KMS-11 (cell line): ENCODE measurements at regions not wholly inside any gene's neighbourhood (a gene's known extent, or its start where the extent isn't known, plus 50 kb on each side); places are given as distances from the start of the nearest gene placed in this dataset.

Experiments used
- H2AFZ ChIP-seq: fragments of 200-600 bp; sonication (generic); 2 replicates; pipeline ENCODE4 v1.6.1; 2016; ENCODE audit warnings: antibody characterized with exemption, mixed run types, low read depth
- H3K27ac ChIP-seq: fragments of 200-600 bp; sonication (generic); 2 replicates; pipeline ENCODE4 v1.6.1; 2016; ENCODE audit warnings: mild to moderate bottlenecking, mixed run types
- H3K27me3 ChIP-seq: fragments of 200-600 bp; sonication (generic); 2 replicates; pipeline ENCODE4 v1.6.1; 2017; ENCODE audit warnings: mild to moderate bottlenecking, low read depth, mixed run types, moderate library complexity; ENCODE audit not compliant: insufficient read depth
- H3K36me3 ChIP-seq: fragments of 200-600 bp; sonication (generic); 2 replicates; pipeline ENCODE4 v1.6.1; 2017; ENCODE audit warnings: mild to moderate bottlenecking, mixed run types; ENCODE audit not compliant: insufficient read depth
- H3K4me1 ChIP-seq: fragments of 200-600 bp; sonication (generic); 2 replicates; pipeline ENCODE4 v1.6.1; 2016; ENCODE audit warnings: mild to moderate bottlenecking, low read depth, mixed run types; ENCODE audit not compliant: poor library complexity, severe bottlenecking
- H3K4me2 ChIP-seq: fragments of 200-600 bp; sonication (generic); 2 replicates; pipeline ENCODE4 v1.7.0; 2016; ENCODE audit warnings: mild to moderate bottlenecking, mixed run types
- H3K4me3 ChIP-seq: fragments of 200-600 bp; sonication (generic); IDR thresholded peaks from 2 replicates; pipeline ENCODE4 v1.6.1; 2017; ENCODE audit warnings: low read depth, low read length, mixed read lengths; ENCODE audit not compliant: insufficient read depth
- H3K79me2 ChIP-seq: fragments of 200-600 bp; sonication (generic); 2 replicates; pipeline ENCODE4 v1.6.1; 2016; ENCODE audit warnings: low read depth, mixed run types; ENCODE audit not compliant: insufficient read depth
- H3K9ac ChIP-seq: fragments of 200-600 bp; sonication (generic); 2 replicates; pipeline ENCODE4 v1.6.1; 2016; ENCODE audit warnings: mild to moderate bottlenecking, mixed run types
- H4K20me1 ChIP-seq: fragments of 200-600 bp; sonication (generic); 2 replicates; pipeline ENCODE4 v1.6.1; 2016; ENCODE audit warnings: mild to moderate bottlenecking, mixed run types; ENCODE audit not compliant: insufficient read depth
- TF ChIP-seq, protein P1 (sequence below): fragments of 200-600 bp; sonication (generic); conservative IDR thresholded peaks from 2 replicates; pipeline ENCODE4 v1.6.1; 2017; ENCODE audit warnings: low read depth, mild to moderate bottlenecking, antibody characterized with exemption, low read length, moderate library complexity, mixed read lengths

DNA sequence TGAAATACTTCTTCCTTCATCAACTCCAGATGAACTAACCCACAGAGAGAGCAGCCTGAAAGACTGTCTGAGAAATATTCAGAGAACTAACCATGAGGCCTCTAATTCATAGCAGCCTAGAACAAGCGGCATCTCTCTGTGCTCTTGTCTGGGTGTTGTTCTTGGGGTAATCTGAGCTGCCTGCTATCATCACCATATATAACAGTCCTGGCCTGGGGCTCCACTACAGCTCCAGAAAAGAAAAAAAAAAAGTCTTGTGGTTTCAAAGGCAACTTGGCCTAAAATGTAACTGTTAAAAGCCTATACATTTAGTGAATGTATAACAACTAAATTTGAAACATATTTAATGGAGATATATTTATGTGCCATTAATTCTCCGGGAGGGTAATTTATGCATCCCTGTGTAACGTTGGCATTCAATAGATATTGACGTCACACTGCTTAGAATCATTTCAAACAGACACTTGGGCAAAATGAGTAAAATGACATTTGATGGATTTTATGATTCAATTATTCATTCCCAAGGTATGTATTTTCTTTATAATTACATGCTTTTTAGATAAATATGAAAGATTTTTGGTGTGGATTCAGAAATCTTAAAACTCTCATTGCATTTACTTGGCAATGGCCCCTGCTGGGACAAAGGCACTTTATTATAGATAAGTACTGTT, 294.3 kb downstream of the HRH4 start:
- Histone ChIP-seq H3K4me1 (no peaks in the 10 kb centered on the region), H4K20me1 (no peaks in the 10 kb centered on the region), H3K79me2 (no peaks in the 10 kb centered on the region), H3K36me3 (no peaks in the 10 kb centered on the region), H2AFZ (no peak overlapping the region), H3K9ac (no peak overlapping the region), H3K27me3 (no peaks in the 10 kb centered on the region), H3K4me2 (no peak overlapping the region), H3K4me3 (no peak overlapping the region), H3K27ac (no peak overlapping the region)
- TF ChIP-seq, protein P1, sequence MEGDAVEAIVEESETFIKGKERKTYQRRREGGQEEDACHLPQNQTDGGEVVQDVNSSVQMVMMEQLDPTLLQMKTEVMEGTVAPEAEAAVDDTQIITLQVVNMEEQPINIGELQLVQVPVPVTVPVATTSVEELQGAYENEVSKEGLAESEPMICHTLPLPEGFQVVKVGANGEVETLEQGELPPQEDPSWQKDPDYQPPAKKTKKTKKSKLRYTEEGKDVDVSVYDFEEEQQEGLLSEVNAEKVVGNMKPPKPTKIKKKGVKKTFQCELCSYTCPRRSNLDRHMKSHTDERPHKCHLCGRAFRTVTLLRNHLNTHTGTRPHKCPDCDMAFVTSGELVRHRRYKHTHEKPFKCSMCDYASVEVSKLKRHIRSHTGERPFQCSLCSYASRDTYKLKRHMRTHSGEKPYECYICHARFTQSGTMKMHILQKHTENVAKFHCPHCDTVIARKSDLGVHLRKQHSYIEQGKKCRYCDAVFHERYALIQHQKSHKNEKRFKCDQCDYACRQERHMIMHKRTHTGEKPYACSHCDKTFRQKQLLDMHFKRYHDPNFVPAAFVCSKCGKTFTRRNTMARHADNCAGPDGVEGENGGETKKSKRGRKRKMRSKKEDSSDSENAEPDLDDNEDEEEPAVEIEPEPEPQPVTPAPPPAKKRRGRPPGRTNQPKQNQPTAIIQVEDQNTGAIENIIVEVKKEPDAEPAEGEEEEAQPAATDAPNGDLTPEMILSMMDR = no peak

DNA sequence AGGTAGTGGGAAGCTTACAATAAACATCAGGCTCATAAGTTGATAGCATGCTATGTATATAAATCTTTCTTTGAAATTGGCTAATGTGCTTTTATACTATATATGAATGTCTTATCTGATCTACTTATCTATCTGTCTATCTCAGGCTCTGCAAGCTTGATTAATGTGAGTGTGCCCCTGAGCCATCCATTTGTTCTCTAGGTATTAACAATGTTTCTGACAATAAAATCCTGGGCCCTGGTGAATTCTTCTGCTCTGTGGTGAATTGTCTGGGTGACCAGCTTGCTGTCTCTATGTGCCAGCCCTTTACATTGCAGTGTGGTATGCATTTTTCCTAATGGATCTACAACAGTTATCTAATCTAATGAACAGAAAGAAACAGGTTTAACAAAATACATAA, 295.9 kb downstream of the HRH4 start:
- Histone ChIP-seq H2AFZ (no peak overlapping the region), H3K4me1 (no peaks in the 10 kb centered on the region), H3K27me3 (no peaks in the 10 kb centered on the region), H3K27ac (no peak overlapping the region), H4K20me1 (no peaks in the 10 kb centered on the region), H3K36me3 (no peaks in the 10 kb centered on the region), H3K4me3 (no peak overlapping the region), H3K9ac (no peak overlapping the region), H3K79me2 (no peaks in the 10 kb centered on the region), H3K4me2 (no peak overlapping the region)
- TF ChIP-seq, protein P1 = no peak

DNA sequence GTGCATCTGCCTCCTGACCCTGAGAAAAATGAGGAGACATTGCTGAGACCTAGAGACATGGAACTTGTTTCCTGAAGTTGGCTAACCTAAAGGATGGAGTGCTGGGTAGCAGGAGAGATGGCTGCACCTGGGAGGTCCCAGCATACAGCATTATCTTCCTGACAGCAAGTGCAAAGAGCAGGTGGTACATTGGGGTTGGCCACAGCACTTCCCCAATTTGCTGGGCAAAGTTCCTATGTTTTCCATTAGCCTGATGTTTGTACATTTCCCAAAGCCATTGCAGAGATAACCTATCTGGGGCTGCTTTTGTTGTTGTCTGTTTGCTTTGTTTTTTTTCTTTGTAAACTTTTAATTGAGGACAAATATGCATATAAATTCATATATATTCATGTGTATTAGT, 296.7 kb downstream of the HRH4 start:
- H3K9ac ChIP-seq = no peak overlapping the region
- H4K20me1 ChIP-seq = no peaks in the 10 kb centered on the region
- no peaks in the 10 kb centered on the region for H3K36me3 ChIP-seq
- no peaks in the 10 kb centered on the region for H3K4me1 ChIP-seq
- no peaks in the 10 kb centered on the region for H3K27me3 ChIP-seq
- no peak overlapping the region for H2AFZ ChIP-seq
- TF ChIP-seq, protein P1 = no peak
- H3K4me3 ChIP-seq = no peak overlapping the region
- no peak overlapping the region for H3K4me2 ChIP-seq
- H3K27ac ChIP-seq = no peak overlapping the region
- H3K79me2 ChIP-seq = no peaks in the 10 kb centered on the region

DNA sequence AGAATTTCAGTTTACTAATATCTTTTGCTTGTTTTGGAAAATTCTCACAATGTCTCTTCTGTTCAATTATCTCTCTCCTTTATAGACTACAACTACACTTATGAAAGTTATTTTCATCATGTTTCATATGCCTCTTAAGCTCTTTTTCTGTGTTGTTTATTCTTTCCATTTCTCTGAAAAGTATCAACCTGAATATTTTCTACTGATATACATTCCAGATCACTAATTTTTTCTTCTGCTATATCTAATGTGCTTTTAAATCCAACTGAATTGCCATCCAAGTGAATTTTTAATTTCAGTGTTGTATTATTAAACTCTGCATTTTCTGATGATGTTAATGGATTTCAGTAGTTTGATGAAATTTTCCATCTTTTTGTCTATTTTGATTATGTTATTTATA, 301.3 kb downstream of the HRH4 start:
- H3K27ac ChIP-seq = no peak overlapping the region
- H3K79me2 ChIP-seq = no peaks in the 10 kb centered on the region
- no peak overlapping the region for H2AFZ ChIP-seq
- H3K4me3 ChIP-seq = no peak overlapping the region
- no peak overlapping the region for H3K9ac ChIP-seq
- no peaks in the 10 kb centered on the region for H3K27me3 ChIP-seq
- H4K20me1 ChIP-seq = no peaks in the 10 kb centered on the region
- no peaks in the 10 kb centered on the region for H3K36me3 ChIP-seq
- no peaks in the 10 kb centered on the region for H3K4me1 ChIP-seq
- TF ChIP-seq, protein P1 = no peak
- no peak overlapping the region for H3K4me2 ChIP-seq
